Motor neuron (in vitro differentiated cells): ENCODE measurements at regions not wholly inside any gene's neighbourhood (a gene's known extent, or its start where the extent isn't known, plus 50 kb on each side); places are given as distances from the start of the nearest gene placed in this dataset.

Source experiments
- ATAC-seq, 8 experiments: fragments of 200-7000 bp; cut with Tn5 transposase; replicated peaks in 6 of 8; 2 replicates each; pipeline ENCODE4 v1.8.0; 2021; ENCODE audit warnings: mild to moderate bottlenecking in 8 of 8, moderate library complexity in 8 of 8
- H3K27ac ChIP-seq, 2 donors: fragments of 250-450 bp; sonication (Bioruptor Pico); 2 replicates each; pipeline ENCODE4 v1.9.0; 2021; ENCODE audit warnings: antibody characterized with exemption in 2 of 2, mild to moderate bottlenecking in 2 of 2, moderate library complexity in 1 of 2
- H3K4me1 ChIP-seq, 2 donors: fragments of 250-450 bp; sonication (Bioruptor Pico); replicated peaks in 1 of 2; 2 replicates each; pipeline ENCODE4 v1.6.1; 2021; ENCODE audit warnings: antibody characterized with exemption in 2 of 2, mild to moderate bottlenecking in 2 of 2, moderate library complexity in 1 of 2
- H3K4me3 ChIP-seq, 5 donors: fragments of 250-450 bp; sonication (Bioruptor Pico); 2 replicates each; pipeline ENCODE4 v1.9.0; 2021; ENCODE audit warnings: antibody characterized with exemption in 5 of 5, mild to moderate bottlenecking in 5 of 5, moderate library complexity in 4 of 5
- WGBS, 10 experiments: fragments of 450-650 bp; shearing (Covaris generic); methylation state at CpG; one replicate each; pipeline ENCODE4 v1.0.0; 2022; 5-methylcytosine and 5-hydroxymethylcytosine counted together
- in situ Hi-C, 9 experiments: fragments of 400-800 bp; cut with MboI; loops; one replicate each; pipeline ENCODE4 v1.15.0; 2021; ENCODE audit warnings: low sequenced_read_pairs in 9 of 9, low pct_unique_long_range_greater_than_20kb in 2 of 9; ENCODE audit not compliant: unreplicated experiment in 9 of 9

DNA sequence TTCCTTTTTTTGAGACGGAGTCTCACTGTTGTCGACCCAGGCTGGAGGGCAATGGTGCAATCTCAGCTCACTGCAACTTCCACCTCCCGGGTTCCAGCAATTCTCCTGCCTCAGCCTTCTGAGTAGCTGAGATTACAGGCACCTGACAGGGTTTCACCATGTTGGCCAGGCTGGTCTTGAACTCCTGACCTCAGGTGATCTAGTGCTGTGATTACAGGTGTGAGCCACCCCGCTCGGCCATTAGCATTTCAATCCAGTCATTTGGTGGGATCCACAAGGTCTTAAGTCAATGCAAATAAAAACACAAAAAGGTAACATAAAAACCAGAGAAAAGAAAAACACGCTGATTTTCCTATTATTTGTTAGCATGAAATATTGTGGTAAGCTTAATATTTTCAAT lies 1227.2 kb upstream of the TENM4 start:
- in situ Hi-C loops, result no loop called here

DNA sequence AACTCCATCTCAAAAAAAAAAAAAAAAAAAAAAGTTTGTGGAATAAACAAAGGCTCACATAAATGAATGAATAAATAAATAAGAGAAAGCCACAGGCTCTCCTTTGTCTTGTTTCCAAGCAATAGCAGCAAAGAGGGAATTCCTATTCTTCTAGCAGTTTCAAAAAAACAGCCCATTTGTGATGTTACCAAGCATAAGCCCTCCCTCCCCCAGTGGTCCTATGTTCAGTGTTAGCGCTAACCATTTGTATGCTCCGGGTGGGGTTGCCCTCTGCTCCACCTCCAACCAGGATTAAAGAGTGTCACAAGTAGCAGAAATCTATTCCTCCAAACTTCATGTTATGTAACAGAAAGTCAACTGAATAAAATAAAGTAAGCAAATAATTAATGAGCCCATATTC lies 1215.0 kb upstream of the TENM4 start:
- peak in 5 of 8 experiments; percentile 66 to 89 (median 81) for ATAC-seq
- Histone ChIP-seq H3K27ac (no peak overlapping the region), H3K4me1 (no peaks in the 10 kb centered on the region), H3K4me3 (no peak overlapping the region)
- 25 to 100% (median 74%) methylated on average over 2 of the region's 2 CpGs; no CpG with 5 or more reads in 3 of the 10 experiments for WGBS, 10 experiments
- in situ Hi-C loops, result no loop called here

More for the DNA sequence above, 1227.2 kb upstream of the TENM4 start:
- ATAC-seq, result no peak
- no peak overlapping the region for H3K27ac ChIP-seq
- H3K4me1 ChIP-seq, result no peaks in the 10 kb centered on the region
- WGBS, 10 experiments, result 35 to 100% (median 93%) methylated on average over 1 to 6 of the region's 6 CpGs; no CpG with 5 or more reads in 1 of the 10 experiments
- H3K4me3 ChIP-seq, result no peak overlapping the region

DNA sequence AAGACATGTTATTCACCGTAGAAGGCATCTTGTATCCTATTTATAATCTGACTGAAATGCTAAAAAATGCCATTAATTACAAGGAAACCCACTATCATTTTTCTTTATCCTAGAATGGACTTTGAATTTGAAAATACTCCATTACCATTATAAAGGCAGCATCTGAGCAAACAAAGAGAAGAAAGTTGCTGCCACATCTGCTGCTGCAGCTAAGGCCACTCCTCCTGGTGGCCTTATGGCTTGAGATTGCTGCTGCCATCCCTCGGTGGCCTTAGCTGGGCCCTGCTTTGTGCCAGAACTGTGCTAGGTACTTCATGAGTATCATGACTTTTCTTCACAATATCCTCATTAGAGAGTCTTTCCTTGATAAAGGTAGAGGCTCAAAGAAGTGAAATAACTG lies 1210.1 kb upstream of the TENM4 start:
- in situ Hi-C loops, result no loop called here
- no peak overlapping the region for H3K4me3 ChIP-seq
- WGBS, 10 experiments, result 0 to 35% (median 9%) methylated on average over 1 to 2 of the region's 2 CpGs; no CpG with 5 or more reads in 1 of the 10 experiments
- peaks cover 3 to 16% of the 10 kb centered on the region in 2 donors for H3K4me1 ChIP-seq
- peak in 3 of 8 experiments; percentile 46 to 77 (median 72) for ATAC-seq
- H3K27ac ChIP-seq, result no peak overlapping the region

DNA sequence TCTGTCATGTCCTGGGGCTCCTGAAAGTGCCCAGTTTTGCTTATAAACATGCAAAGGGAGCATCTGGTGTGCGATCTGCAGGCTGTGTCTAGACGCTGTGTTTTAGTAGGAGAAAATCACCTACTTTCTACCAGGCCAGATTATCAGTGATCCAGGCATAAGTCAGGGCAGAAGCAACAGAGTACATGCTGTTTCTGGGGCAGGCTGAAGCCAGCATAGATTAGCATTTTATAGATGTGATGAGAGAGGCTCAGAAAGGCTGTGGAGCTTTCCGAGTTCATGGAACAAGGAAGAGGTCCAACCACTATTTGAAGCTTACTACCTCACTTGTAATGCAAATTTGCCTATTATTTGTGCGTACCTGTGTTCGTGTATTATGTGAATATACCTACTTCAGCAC lies 1208.4 kb upstream of the TENM4 start:
- Histone ChIP-seq H3K4me1 (peaks cover 3 to 16% of the 10 kb centered on the region in 2 donors), H3K4me3 (no peak overlapping the region), H3K27ac (no peak overlapping the region)
- in situ Hi-C loops, result no loop called here
- WGBS, 10 experiments, result 18 to 72% (median 41%) methylated on average over 1 to 5 of the region's 5 CpGs; no CpG with 5 or more reads in 2 of the 10 experiments
- ATAC-seq, result peak in 3 of 8 experiments; percentile 38 to 63 (median 55)

DNA sequence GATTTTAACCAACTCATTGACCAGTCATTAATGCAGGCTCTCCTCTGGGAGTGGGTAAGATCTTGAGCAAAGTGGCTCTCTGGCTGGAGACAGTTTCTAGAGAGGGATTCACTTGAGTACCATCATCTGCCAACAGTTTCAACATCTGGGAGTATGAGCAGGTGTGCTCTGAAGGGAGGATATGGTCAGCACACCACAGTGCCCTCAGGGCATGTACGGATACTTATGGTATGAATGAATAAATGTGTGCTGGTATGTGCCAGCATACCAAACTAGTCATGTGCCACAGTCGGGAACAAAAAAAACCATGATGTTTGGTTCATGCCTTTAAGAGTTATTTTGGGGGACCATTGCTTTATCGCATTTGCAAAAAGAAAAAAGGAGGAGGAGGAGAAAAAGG lies 1197.5 kb upstream of the TENM4 start:
- in situ Hi-C loops, result no loop called here

DNA sequence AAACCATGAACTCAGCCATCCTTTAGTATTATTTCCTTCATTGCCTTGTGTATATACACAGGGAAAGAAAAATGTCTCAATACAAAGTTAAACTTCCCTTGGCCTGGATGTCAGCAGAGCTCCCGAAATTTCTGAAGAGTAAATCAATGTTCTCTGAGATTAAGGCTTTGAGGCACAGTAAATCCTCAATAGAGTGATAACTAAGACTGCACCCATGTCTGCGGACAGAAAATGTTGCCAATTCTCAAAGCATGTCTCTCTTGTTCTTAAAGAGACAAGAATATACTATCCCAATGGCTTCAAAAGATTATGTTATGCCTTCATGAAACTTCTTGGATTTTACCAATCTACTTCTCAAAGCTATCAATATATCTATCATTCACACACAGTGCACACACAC lies 1196.7 kb upstream of the TENM4 start:
- 0 to 100% (median 43%) methylated on average over 1 to 2 of the region's 2 CpGs; no CpG with 5 or more reads in 3 of the 10 experiments for WGBS, 10 experiments
- ATAC-seq, result no peak
- H3K27ac ChIP-seq, result no peak overlapping the region
- in situ Hi-C loops, result no loop called here
- peaks cover 6 to 20% of the 10 kb centered on the region in 2 donors for H3K4me1 ChIP-seq
- H3K4me3 ChIP-seq, result no peak overlapping the region

More for the DNA sequence above, 1197.5 kb upstream of the TENM4 start:
- Histone ChIP-seq H3K27ac (no peak overlapping the region), H3K4me1 (peaks cover 6 to 20% of the 10 kb centered on the region in 2 donors), H3K4me3 (no peak overlapping the region)
- WGBS, 10 experiments, result 30 to 100% (median 90%) methylated on average over 1 to 3 of the region's 3 CpGs; no CpG with 5 or more reads in 1 of the 10 experiments
- peak in 2 of 8 experiments; percentile 27 to 40 for ATAC-seq

DNA sequence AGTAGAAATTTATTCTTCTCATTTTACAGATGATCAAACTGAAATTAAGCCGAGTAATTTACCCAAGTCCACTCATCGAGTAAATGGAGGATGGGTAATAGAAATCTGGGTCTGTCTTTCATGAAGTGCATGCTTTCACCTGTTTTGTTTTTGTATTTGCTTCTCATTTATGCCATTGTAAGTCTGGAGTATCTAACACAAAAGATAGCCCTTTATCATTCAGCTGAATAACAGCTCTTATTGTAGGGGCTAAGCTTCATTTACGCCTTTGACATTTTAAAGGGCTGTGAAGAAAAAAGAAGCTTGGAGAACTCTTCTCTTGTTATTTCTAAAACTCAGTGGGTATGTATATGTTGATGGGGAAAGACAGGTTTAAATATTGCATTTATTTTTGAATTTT lies 1196.2 kb upstream of the TENM4 start:
- no peak overlapping the region for H3K27ac ChIP-seq
- no peak overlapping the region for H3K4me3 ChIP-seq
- in situ Hi-C loops, result no loop called here
- 0 to 92% (median 27%) methylated on average over 1 to 3 of the region's 3 CpGs; no CpG with 5 or more reads in 1 of the 10 experiments for WGBS, 10 experiments
- H3K4me1 ChIP-seq, result peaks cover 6 to 20% of the 10 kb centered on the region in 2 donors
- ATAC-seq, result peak in 4 of 8 experiments; percentile 26 to 61 (median 54)

DNA sequence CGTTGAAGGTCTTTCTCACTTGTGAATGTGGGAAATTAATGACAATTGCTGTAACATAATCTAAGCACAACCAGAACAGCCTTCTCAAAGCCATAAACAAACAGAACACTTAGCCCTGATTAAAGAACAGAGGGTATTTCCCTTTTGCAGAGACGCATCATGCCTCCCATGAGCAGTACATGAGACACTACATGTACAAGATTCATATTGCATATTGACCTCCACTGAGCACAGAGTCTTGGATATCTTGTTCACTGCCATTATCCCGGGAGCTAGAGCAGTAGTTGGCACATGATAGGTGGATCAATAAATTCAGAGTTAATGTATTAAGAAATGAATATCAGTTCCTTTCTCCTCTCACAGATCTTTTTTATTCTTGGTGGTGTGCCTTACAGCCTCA lies 1194.3 kb upstream of the TENM4 start:
- Histone ChIP-seq H3K4me3 (no peak overlapping the region), H3K27ac (no peak overlapping the region), H3K4me1 (peaks cover 6 to 20% of the 10 kb centered on the region in 2 donors)
- peak in 5 of 8 experiments; percentile 23 to 76 (median 54) for ATAC-seq
- in situ Hi-C loops, result no loop called here
- WGBS, 10 experiments, result 10 to 100% (median 54%) methylated on average over 1 to 3 of the region's 3 CpGs; no CpG with 5 or more reads in 1 of the 10 experiments

DNA sequence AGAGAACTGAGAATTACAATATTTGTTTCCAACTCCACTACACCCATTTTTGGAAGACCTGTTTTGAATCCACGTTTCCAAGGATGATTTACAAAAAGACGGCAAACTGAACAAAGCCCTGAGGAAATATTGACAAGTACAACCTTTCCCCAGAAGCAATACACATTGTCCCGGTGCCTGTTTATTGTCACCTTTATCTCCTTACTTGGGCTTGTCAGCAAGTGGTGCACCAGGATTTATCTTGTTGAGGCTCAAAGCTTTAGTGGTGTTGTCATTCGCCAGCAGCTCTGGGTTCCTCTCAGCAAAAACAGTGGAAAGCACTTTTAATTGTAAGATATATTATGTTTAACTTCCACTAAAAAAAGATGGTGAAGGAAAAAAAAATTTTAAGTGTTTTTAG lies 1191.9 kb upstream of the TENM4 start:
- H3K4me3 ChIP-seq, result no peak overlapping the region
- H3K27ac ChIP-seq, result no peak overlapping the region
- WGBS, 10 experiments, result 24 to 100% (median 83%) methylated on average over 1 to 4 of the region's 4 CpGs; no CpG with 5 or more reads in 1 of the 10 experiments
- ATAC-seq, result no peak
- H3K4me1 ChIP-seq, result peaks cover 6 to 20% of the 10 kb centered on the region in 2 donors
- in situ Hi-C loops, result no loop called here

DNA sequence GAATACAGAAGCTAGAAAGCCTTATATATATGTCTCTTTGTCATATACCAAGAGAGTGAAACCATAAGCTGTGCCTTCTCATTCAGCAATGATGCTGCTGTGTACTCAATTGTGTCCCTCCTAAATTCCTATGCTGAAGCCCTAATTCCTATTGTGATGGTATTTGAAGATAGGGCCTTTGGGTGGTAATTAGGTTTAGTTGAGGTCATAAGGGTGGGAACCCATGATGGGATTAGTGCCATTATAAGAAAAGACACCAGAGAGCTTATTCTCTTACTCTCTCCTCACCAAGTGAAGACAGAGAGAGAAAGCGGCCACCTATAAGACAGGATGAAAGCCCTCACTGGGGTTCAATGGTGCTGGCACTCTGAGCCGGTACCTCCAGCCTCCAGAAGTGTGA lies 1191.3 kb upstream of the TENM4 start:
- H3K27ac ChIP-seq, result no peak overlapping the region
- in situ Hi-C loops, result no loop called here
- H3K4me1 ChIP-seq, result peaks cover 3 to 20% of the 10 kb centered on the region in 2 donors
- ATAC-seq, result no peak
- 90 to 100% methylated on average over 1 to 2 of the region's 2 CpGs; no CpG with 5 or more reads in 8 of the 10 experiments for WGBS, 10 experiments
- no peak overlapping the region for H3K4me3 ChIP-seq

DNA sequence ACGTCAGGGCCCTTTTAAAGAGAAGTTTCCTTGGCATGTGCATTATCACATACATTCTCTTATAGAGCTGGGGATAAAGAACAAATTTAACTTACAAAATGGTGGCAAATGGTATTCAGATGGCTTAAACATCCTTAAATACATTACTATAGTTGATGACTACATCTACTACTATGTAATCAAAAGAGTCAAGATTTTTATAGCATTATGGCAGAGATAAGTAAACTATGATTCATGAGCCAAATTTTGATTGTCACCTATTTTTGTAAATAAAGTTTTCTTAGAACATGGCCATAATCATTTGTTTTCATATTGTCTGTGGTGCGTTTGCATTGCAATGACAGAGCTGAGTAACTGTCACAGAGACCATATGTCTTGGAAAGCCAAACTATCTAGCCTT lies 1188.6 kb upstream of the TENM4 start:
- WGBS, 10 experiments, result 25 to 100% (median 90%) methylated on average over 1 to 2 of the region's 2 CpGs; no CpG with 5 or more reads in 1 of the 10 experiments
- H3K4me3 ChIP-seq, result no peak overlapping the region
- no peak for ATAC-seq
- peaks cover 0 to under 1% of the 10 kb centered on the region in 2 donors for H3K4me1 ChIP-seq
- H3K27ac ChIP-seq, result no peak overlapping the region
- in situ Hi-C loops, result no loop called here

DNA sequence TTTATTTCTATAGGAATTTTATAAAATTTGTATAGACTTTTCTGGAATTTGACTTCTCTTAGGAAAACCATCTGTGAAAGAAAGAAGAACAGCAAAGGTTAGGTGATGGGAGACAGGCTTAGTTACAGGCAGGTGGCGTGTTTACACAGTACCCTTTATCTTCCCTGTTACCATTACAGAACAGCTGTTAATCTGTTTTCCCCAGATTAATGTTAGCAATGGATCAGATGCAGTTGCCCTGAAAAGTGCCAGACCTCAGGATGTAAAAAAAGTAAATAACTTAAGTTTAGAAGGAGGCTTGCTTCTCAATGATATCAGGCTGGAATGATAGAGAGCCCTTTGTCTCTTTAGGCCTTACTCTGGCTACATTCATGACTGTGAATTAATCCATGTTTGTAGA lies 1186.5 kb upstream of the TENM4 start:
- Histone ChIP-seq H3K4me3 (no peak overlapping the region), H3K4me1 (no peaks in the 10 kb centered on the region), H3K27ac (no peak overlapping the region)
- 0 to 100% (median 96%) methylated on average over 1 of the region's 1 CpG; no CpG with 5 or more reads in 2 of the 10 experiments for WGBS, 10 experiments
- in situ Hi-C loops, result no loop called here
- peak in 1 of 8 experiments; percentile 26 for ATAC-seq

DNA sequence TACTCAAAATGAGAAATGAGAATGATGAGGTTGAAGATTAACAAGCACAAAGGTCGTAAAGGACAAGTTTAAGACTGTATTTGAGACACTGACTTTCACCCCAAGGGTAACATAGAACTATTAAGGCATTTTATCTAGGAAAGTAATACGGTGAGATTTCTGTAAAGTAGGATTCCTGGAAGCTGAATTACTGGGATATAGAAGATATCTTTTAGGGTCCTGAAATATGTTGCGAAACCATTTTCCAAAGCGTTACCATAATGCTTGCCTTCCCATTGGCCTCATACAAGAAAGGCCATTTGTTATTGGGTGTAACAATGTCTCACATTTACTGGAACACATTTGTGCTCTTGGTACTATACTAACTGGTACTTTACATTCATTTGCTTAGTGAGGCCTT lies 1185.9 kb upstream of the TENM4 start:
- Histone ChIP-seq H3K4me3 (no peak overlapping the region), H3K27ac (no peak overlapping the region), H3K4me1 (no peaks in the 10 kb centered on the region)
- in situ Hi-C loops, result no loop called here
- no peak for ATAC-seq
- WGBS, 10 experiments, result 43 to 100% (median 87%) methylated on average over 2 to 4 of the region's 4 CpGs; no CpG with 5 or more reads in 1 of the 10 experiments

DNA sequence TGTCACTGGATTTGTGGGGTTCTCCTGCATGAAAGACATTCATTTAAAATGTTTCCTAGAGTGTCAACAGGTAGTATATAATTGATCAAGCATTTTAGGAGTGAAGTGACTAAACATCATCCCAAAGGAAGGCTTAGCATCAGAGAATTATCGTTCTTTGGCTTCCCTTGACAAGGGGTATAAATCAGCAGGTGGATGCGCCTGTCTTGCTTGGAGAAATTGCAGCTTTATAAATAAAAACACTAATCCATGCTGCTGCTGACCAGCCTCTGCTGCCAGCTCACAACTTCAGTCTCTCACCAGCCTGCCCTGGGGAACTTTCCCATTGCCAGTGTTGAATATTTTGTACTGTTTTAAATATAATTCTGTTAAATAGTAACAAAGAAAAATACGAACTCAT lies 1184.7 kb upstream of the TENM4 start:
- in situ Hi-C loops, result no loop called here
- H3K4me1 ChIP-seq, result no peaks in the 10 kb centered on the region
- WGBS, 10 experiments, result 0 to 81% (median 45%) methylated on average over 1 to 3 of the region's 3 CpGs
- H3K4me3 ChIP-seq, result no peak overlapping the region
- H3K27ac ChIP-seq, result no peak overlapping the region
- peak in 2 of 8 experiments; percentile 63 to 64 for ATAC-seq
